ENCODE measurements at regions not wholly inside any gene's neighbourhood (a gene's known extent, or its start where the extent isn't known, plus 50 kb on each side); places are given as distances from the start of the nearest gene placed in this dataset.

- no peaks in the 10 kb centered on the region for H3K9me3 ChIP-seq
- 52% methylated on average over 7 of the region's 7 CpGs for WGBS
- H3K27me3 ChIP-seq, result no peaks in the 10 kb centered on the region
- H3K4me1 ChIP-seq, result no peaks in the 10 kb centered on the region
- intact Hi-C loops (cut with DNase I), result no loop called here
- no peak for DNase-seq (ENCODE audit: extremely low spot score)
- no peaks in the 10 kb centered on the region for H3K36me3 ChIP-seq
- H3K27ac ChIP-seq (replicated peaks in 1 of 4), result no peak overlapping the region
- no peak for TF ChIP-seq POLR2A (IDR thresholded peaks at IDR 0.05; ENCODE audit: low read depth)
- TF ChIP-seq EP300 (IDR thresholded peaks at IDR 0.05), result no peak
- no peak for TF ChIP-seq CTCF (IDR thresholded peaks at IDR 0.05)
- TF ChIP-seq POLR2AphosphoS5 (IDR thresholded peaks at IDR 0.05), result no peak
- H3K4me3 ChIP-seq, result no peak overlapping the region
Observed at GRCh38 chr20:11350126-11351005, 567.3 kb upstream of the BTBD3 start.

- Histone ChIP-seq H3K9me3 (no peaks in the 10 kb centered on the region), H3K4me3 (no peak overlapping the region), H3K36me3 (no peaks in the 10 kb centered on the region), H3K4me1 (no peaks in the 10 kb centered on the region), H3K27ac (replicated peaks in 1 of 4) (no peak overlapping the region), H3K27me3 (no peaks in the 10 kb centered on the region)
- DNase-seq (ENCODE audit: extremely low spot score), result no peak
- intact Hi-C loops (cut with DNase I), result no loop called here
- TF ChIP-seq EP300 (IDR thresholded peaks at IDR 0.05) (no peak), POLR2A (IDR thresholded peaks at IDR 0.05; ENCODE audit: low read depth) (no peak), POLR2AphosphoS5 (IDR thresholded peaks at IDR 0.05) (no peak), CTCF (IDR thresholded peaks at IDR 0.05) (no peak)
Observed at GRCh38 chr20:11352041-11352440, 565.7 kb upstream of the BTBD3 start.

GRCh38 chr20:11354846-11355245, 562.8 kb upstream of the BTBD3 start:
- intact Hi-C loops (cut with DNase I), result no loop called here
- Histone ChIP-seq H3K27ac (replicated peaks in 1 of 4) (no peak overlapping the region), H3K4me1 (no peaks in the 10 kb centered on the region), H3K36me3 (no peaks in the 10 kb centered on the region), H3K27me3 (no peaks in the 10 kb centered on the region), H3K4me3 (no peak overlapping the region), H3K9me3 (no peaks in the 10 kb centered on the region)
- TF ChIP-seq EP300 (IDR thresholded peaks at IDR 0.05) (no peak), POLR2A (IDR thresholded peaks at IDR 0.05; ENCODE audit: low read depth) (no peak), POLR2AphosphoS5 (IDR thresholded peaks at IDR 0.05) (no peak), CTCF (IDR thresholded peaks at IDR 0.05) (no peak)
- no peak for DNase-seq (ENCODE audit: extremely low spot score)
- 74% methylated on average over 4 of the region's 4 CpGs for WGBS

GRCh38 chr20:11355345-11355744, 562.3 kb upstream of the BTBD3 start:
- Histone ChIP-seq H3K4me1 (no peaks in the 10 kb centered on the region), H3K36me3 (no peaks in the 10 kb centered on the region), H3K4me3 (no peak overlapping the region), H3K27me3 (no peaks in the 10 kb centered on the region), H3K27ac (replicated peaks in 1 of 4) (no peak overlapping the region), H3K9me3 (no peaks in the 10 kb centered on the region)
- intact Hi-C loops (cut with DNase I), result no loop called here
- TF ChIP-seq CTCF (IDR thresholded peaks at IDR 0.05), result no peak
- TF ChIP-seq EP300 (IDR thresholded peaks at IDR 0.05), result no peak
- TF ChIP-seq POLR2AphosphoS5 (IDR thresholded peaks at IDR 0.05), result no peak
- TF ChIP-seq POLR2A (IDR thresholded peaks at IDR 0.05; ENCODE audit: low read depth), result no peak
- DNase-seq (ENCODE audit: extremely low spot score), result no peak
- WGBS, result 62% methylated on average over 3 of the region's 3 CpGs

GRCh38 chr20:11356061-11356460, 561.6 kb upstream of the BTBD3 start:
- WGBS, result 83% methylated on average over 3 of the region's 3 CpGs
- intact Hi-C loops (cut with DNase I), result no loop called here
- H3K36me3 ChIP-seq, result no peaks in the 10 kb centered on the region
- H3K4me3 ChIP-seq, result no peak overlapping the region
- no peaks in the 10 kb centered on the region for H3K27me3 ChIP-seq
- H3K4me1 ChIP-seq, result no peaks in the 10 kb centered on the region
- no peak overlapping the region for H3K27ac ChIP-seq (replicated peaks in 1 of 4)
- no peak for DNase-seq (ENCODE audit: extremely low spot score)
- no peaks in the 10 kb centered on the region for H3K9me3 ChIP-seq
- TF ChIP-seq CTCF (IDR thresholded peaks at IDR 0.05) (no peak), POLR2AphosphoS5 (IDR thresholded peaks at IDR 0.05) (no peak), EP300 (IDR thresholded peaks at IDR 0.05) (no peak), POLR2A (IDR thresholded peaks at IDR 0.05; ENCODE audit: low read depth) (no peak)
